ENCODE measurements at regions not wholly inside any gene's neighbourhood (a gene's known extent, or its start where the extent isn't known, plus 50 kb on each side); places are given as distances from the start of the nearest gene placed in this dataset.

- Mint-ChIP-seq H3K27ac (ENCODE audit: unreplicated experiment) (no peak overlapping the region), H3K36me3 (ENCODE audit: insufficient read depth, unreplicated experiment) (no peaks in the 10 kb centered on the region), H3K9me3 (ENCODE audit: unreplicated experiment) (no peaks in the 10 kb centered on the region), H3K4me1 (ENCODE audit: low read depth, unreplicated experiment) (no peaks in the 10 kb centered on the region), H3K4me3 (ENCODE audit: unreplicated experiment) (no peak overlapping the region), H3K27me3 (ENCODE audit: insufficient read depth, unreplicated experiment) (peaks cover 4% of the 10 kb centered on the region)
- BruUV-seq (replicated peaks): no TSS peak
- intact Hi-C loops (cut with micrococcal nuclease; ENCODE audit: unreplicated experiment): loop anchor here (10.0 kb wide), 1 partner anchor 222 kb away; no protein-coding TSS in a partner anchor
- Histone ChIP-seq H3K36me3 (ENCODE audit: control insufficient read depth, insufficient read depth, low read length) (no peaks in the 10 kb centered on the region), H3K27me3 (replicated peaks; ENCODE audit: control insufficient read depth, insufficient read depth, low read length) (no peaks in the 10 kb centered on the region), H3K4me1 (no peaks in the 10 kb centered on the region), H3K4me3 (ENCODE audit: low read depth, low read length) (no peak overlapping the region), H3K9me3 (no peaks in the 10 kb centered on the region)
- TF ChIP-seq CTCF (IDR thresholded peaks at IDR 0.05; ENCODE audit: insufficient read depth in 1 of 2, low read depth in 1 of 2, low read length in 1 of 2, severe bottlenecking in 1 of 2, unreplicated experiment in 1 of 2): no peak
- POLR2A ChIA-PET: no interaction called here
- CTCF ChIA-PET: no interaction called here
- no peak for DNase-seq
Measured at GRCh38 chr3:21893242-21893641, 142.2 kb upstream of the ZNF385D start.

- H3K4me1 ChIP-seq: no peaks in the 10 kb centered on the region
- Mint-ChIP-seq H3K27me3 (ENCODE audit: insufficient read depth, unreplicated experiment) (peaks cover 4% of the 10 kb centered on the region), H3K36me3 (ENCODE audit: insufficient read depth, unreplicated experiment) (no peaks in the 10 kb centered on the region), H3K9me3 (ENCODE audit: unreplicated experiment) (no peaks in the 10 kb centered on the region), H3K27ac (ENCODE audit: unreplicated experiment) (no peak overlapping the region), H3K4me1 (ENCODE audit: low read depth, unreplicated experiment) (no peaks in the 10 kb centered on the region), H3K4me3 (ENCODE audit: unreplicated experiment) (no peak overlapping the region)
- no peaks in the 10 kb centered on the region for H3K27me3 ChIP-seq (replicated peaks; ENCODE audit: control insufficient read depth, insufficient read depth, low read length)
- H3K4me3 ChIP-seq (ENCODE audit: low read depth, low read length): no peak overlapping the region
- POLR2A ChIA-PET: no interaction called here
- CTCF ChIA-PET: interaction anchor here (0.6 kb wide), 1 partner anchor 142 kb away, joined by 3 read pairs; no protein-coding TSS in a partner anchor
- no TSS peak for BruUV-seq (replicated peaks)
- H3K36me3 ChIP-seq (ENCODE audit: control insufficient read depth, insufficient read depth, low read length): no peaks in the 10 kb centered on the region
- no peaks in the 10 kb centered on the region for H3K9me3 ChIP-seq
- no peak for DNase-seq
- peak in 1 of 2 experiments; percentile 27 for TF ChIP-seq CTCF (IDR thresholded peaks at IDR 0.05; ENCODE audit: insufficient read depth in 1 of 2, low read depth in 1 of 2, low read length in 1 of 2, severe bottlenecking in 1 of 2, unreplicated experiment in 1 of 2)
- intact Hi-C loops (cut with micrococcal nuclease; ENCODE audit: unreplicated experiment): loop anchor here (2.0 to 10.0 kb wide), 2 partner anchors 142 to 220 kb away; no protein-coding TSS in a partner anchor
Measured at GRCh38 chr3:21894459-21895340, 143.7 kb upstream of the ZNF385D start.

- Mint-ChIP-seq H3K27ac (ENCODE audit: unreplicated experiment) (no peak overlapping the region), H3K36me3 (ENCODE audit: insufficient read depth, unreplicated experiment) (no peaks in the 10 kb centered on the region), H3K9me3 (ENCODE audit: unreplicated experiment) (no peaks in the 10 kb centered on the region), H3K27me3 (ENCODE audit: insufficient read depth, unreplicated experiment) (no peaks in the 10 kb centered on the region), H3K4me1 (ENCODE audit: low read depth, unreplicated experiment) (no peaks in the 10 kb centered on the region), H3K4me3 (ENCODE audit: unreplicated experiment) (no peak overlapping the region)
- intact Hi-C loops (cut with micrococcal nuclease; ENCODE audit: unreplicated experiment): loop anchor here (10.0 kb wide), 1 partner anchor 216 kb away; no protein-coding TSS in a partner anchor
- DNase-seq: no peak
- ChIA-PET CTCF (no interaction called here), POLR2A (no interaction called here)
- BruUV-seq (replicated peaks): no TSS peak
- no peak for TF ChIP-seq CTCF (IDR thresholded peaks at IDR 0.05; ENCODE audit: insufficient read depth in 1 of 2, low read depth in 1 of 2, low read length in 1 of 2, severe bottlenecking in 1 of 2, unreplicated experiment in 1 of 2)
- no peaks in the 10 kb centered on the region for H3K9me3 ChIP-seq
- H3K4me1 ChIP-seq: peaks cover 4% of the 10 kb centered on the region; the same call in 1 of the 2 replicates
- no peaks in the 10 kb centered on the region for H3K36me3 ChIP-seq (ENCODE audit: control insufficient read depth, insufficient read depth, low read length)
- no peaks in the 10 kb centered on the region for H3K27me3 ChIP-seq (replicated peaks; ENCODE audit: control insufficient read depth, insufficient read depth, low read length)
- H3K4me3 ChIP-seq (ENCODE audit: low read depth, low read length): no peak overlapping the region
Measured at GRCh38 chr3:21898316-21898715, 147.3 kb upstream of the ZNF385D start.

Measured in Caco-2 (cell line).